Thyroid gland (tissue), 4 donors: ENCODE measurements at regions not wholly inside any gene's neighbourhood (a gene's known extent, or its start where the extent isn't known, plus 50 kb on each side); places are given as distances from the start of the nearest gene placed in this dataset. TPM values are rescaled to one million over a fixed set of nuclear protein-coding genes. Genes with fewer than 3 reads are reported as not detected.

Experiments
- DNase-seq, 2 donors: peaks; one replicate each; pipeline ENCODE4 v3.0.0-alpha.2; 2019
- H3K27ac ChIP-seq, 3 donors: fragments of 200-600 bp; sonication (generic); 1 replicate in 2 of 3; 2 replicates in 1 of 3; pipeline ENCODE4 v1.5.1; 2016 to 2019; ENCODE audit warnings: mild to moderate bottlenecking in 1 of 3, moderate library complexity in 1 of 3
- H3K27me3 ChIP-seq: fragments of 200-600 bp; sonication (generic); one replicate; pipeline ENCODE4 v1.5.1; 2019
- H3K36me3 ChIP-seq, 2 donors: fragments of 200-600 bp; sonication (generic); one replicate each; pipeline ENCODE4 v1.5.1; 2016 to 2019
- H3K4me1 ChIP-seq, 2 donors: fragments of 200-600 bp; sonication (generic); one replicate each; pipeline ENCODE4 v1.5.1; 2017 to 2019
- H3K4me3 ChIP-seq, 3 donors: fragments of 200-600 bp; sonication (generic); replicated peaks in 1 of 3; 1 replicate in 2 of 3; 2 replicates in 1 of 3; pipeline ENCODE4 v1.5.1; 2016; ENCODE audit warnings: mild to moderate bottlenecking in 1 of 3
- H3K9me3 ChIP-seq: fragments of 200-600 bp; sonication (generic); one replicate; pipeline ENCODE4 v1.5.1; 2017
- CTCF ChIP-seq, 6 experiments: fragments of 200-600 bp in 3 of 6; fragments of 450-650 bp in 3 of 6; sonication (generic) in 3 of 6; IDR thresholded peaks; one replicate each; pipeline ENCODE4 v1.5.1; 2016 to 2019; ENCODE audit warnings: antibody characterized with exemption in 6 of 6, mild to moderate bottlenecking in 2 of 6, inconsistent platforms in 1 of 6, moderate library complexity in 1 of 6
- POLR2A ChIP-seq, 2 donors: fragments of 450-650 bp; IDR thresholded peaks; one replicate each; pipeline ENCODE4 v1.6.1; 2017; ENCODE audit warnings: antibody characterized with exemption in 2 of 2, mild to moderate bottlenecking in 2 of 2, moderate library complexity in 1 of 2
- WGBS, 2 donors: methylation state at CpG; one replicate each; pipeline ENCODE4 v1.1.5; 2017; 5-methylcytosine and 5-hydroxymethylcytosine counted together
- intact Hi-C: fragments of 100-400 bp; cut with DNase I; formaldehyde crosslinking; loops from one replicate; pipeline ENCODE4 v1.15.1; 2023
- microRNA-seq: library from miRNA; unstranded; fragments of <30 nt; microRNA quantifications from one replicate; pipeline ENCODE4, GENCODE V29; 2016
- small RNA-seq: library from RNA; depleted of rRNA; stranded (forward); fragments of <200 nt; gene quantifications from one replicate; pipeline ENCODE3, GENCODE V24; 2016

- intact Hi-C loops, result no loop called here
- no peak for TF ChIP-seq CTCF (IDR thresholded peaks at IDR 0.05)
- no peak for TF ChIP-seq POLR2A (IDR thresholded peaks at IDR 0.05)
- 88 to 90% methylated on average over 4 of the region's 4 CpGs for WGBS, 2 donors
Observed at GRCh38 chr2:6791682-6792081, 74.0 kb downstream of the CMPK2 start.

GRCh38 chr2:6792883-6793282, 72.8 kb downstream of the CMPK2 start:
- WGBS, 2 donors, result 91% methylated on average over 5 of the region's 5 CpGs
- intact Hi-C loops, result no loop called here
- H3K27me3 ChIP-seq, result no peaks in the 10 kb centered on the region
- no peak overlapping the region for H3K27ac ChIP-seq
- no peak overlapping the region for H3K4me3 ChIP-seq
- DNase-seq, result no peak
- H3K4me1 ChIP-seq, result no peaks in the 10 kb centered on the region
- H3K9me3 ChIP-seq, result no peaks in the 10 kb centered on the region
- no peaks in the 10 kb centered on the region for H3K36me3 ChIP-seq
- TF ChIP-seq POLR2A (IDR thresholded peaks at IDR 0.05), result no peak
- no peak for TF ChIP-seq CTCF (IDR thresholded peaks at IDR 0.05)

More at GRCh38 chr2:6791682-6792081, 74.0 kb downstream of the CMPK2 start:
- no peak overlapping the region for H3K27ac ChIP-seq
- no peaks in the 10 kb centered on the region for H3K4me1 ChIP-seq
- H3K9me3 ChIP-seq, result no peaks in the 10 kb centered on the region
- H3K36me3 ChIP-seq, result no peaks in the 10 kb centered on the region
- no peak overlapping the region for H3K4me3 ChIP-seq
- H3K27me3 ChIP-seq, result no peaks in the 10 kb centered on the region
- DNase-seq, result no peak

- Histone ChIP-seq H3K27ac (no peak overlapping the region), H3K9me3 (no peaks in the 10 kb centered on the region), H3K36me3 (no peaks in the 10 kb centered on the region), H3K4me1 (no peaks in the 10 kb centered on the region), H3K27me3 (no peaks in the 10 kb centered on the region), H3K4me3 (no peak overlapping the region)
- WGBS, 2 donors, result 73 to 83% methylated on average over 3 of the region's 3 CpGs
- TF ChIP-seq POLR2A (IDR thresholded peaks at IDR 0.05) (no peak), CTCF (IDR thresholded peaks at IDR 0.05) (no peak)
- intact Hi-C loops, result no loop called here
- no peak for DNase-seq
Observed at GRCh38 chr2:6793371-6793770, 72.3 kb downstream of the CMPK2 start.

- 82 to 85% methylated on average over 6 of the region's 6 CpGs for WGBS, 2 donors
- Histone ChIP-seq H3K4me1 (no peaks in the 10 kb centered on the region), H3K4me3 (no peak overlapping the region), H3K36me3 (no peaks in the 10 kb centered on the region), H3K27ac (no peak overlapping the region), H3K27me3 (no peaks in the 10 kb centered on the region), H3K9me3 (no peaks in the 10 kb centered on the region)
- intact Hi-C loops, result no loop called here
- no peak for DNase-seq
- TF ChIP-seq CTCF (IDR thresholded peaks at IDR 0.05) (no peak), POLR2A (IDR thresholded peaks at IDR 0.05) (no peak)
Observed at GRCh38 chr2:6793913-6794312, 71.8 kb downstream of the CMPK2 start.

GRCh38 chr2:6794448-6794847, 71.3 kb downstream of the CMPK2 start:
- intact Hi-C loops, result no loop called here
- Histone ChIP-seq H3K27me3 (no peaks in the 10 kb centered on the region), H3K27ac (no peak overlapping the region), H3K36me3 (no peaks in the 10 kb centered on the region), H3K9me3 (no peaks in the 10 kb centered on the region), H3K4me3 (no peak overlapping the region), H3K4me1 (no peaks in the 10 kb centered on the region)
- no peak for DNase-seq
- 87 to 89% methylated on average over 8 of the region's 8 CpGs for WGBS, 2 donors
- no peak for TF ChIP-seq POLR2A (IDR thresholded peaks at IDR 0.05)
- no peak for TF ChIP-seq CTCF (IDR thresholded peaks at IDR 0.05)

Small RNAs in the stretch of these regions (microRNA-seq; reads per million reads assigned to microRNA genes)
- not detected for gene MIR7158
- not detected for gene MIR7515

Small RNAs in the stretch of these regions (small RNA-seq; reads per million reads assigned to genes)
- gene MIR7158, result not detected
